Activated B cell treated with CpG ODN at 0.5 μM for 24 hours (primary cell): ENCODE measurements at regions not wholly inside any gene's neighbourhood (a gene's known extent, or its start where the extent isn't known, plus 50 kb on each side); places are given as distances from the start of the nearest gene placed in this dataset.

ENCODE experiments used
- ATAC-seq: fragments of 200-7000 bp; cut with Tn5 transposase; one replicate; pipeline ENCODE4 v1.10.0; 2021; ENCODE audit warnings: low read depth, mild to moderate bottlenecking, moderate library complexity
- CTCF ChIA-PET: fragments of 350-600 bp; sonication (Branson Sonifier 250); formaldehyde crosslinking; loops from one replicate; lab custom pipeline; 2021; ENCODE audit warnings: antibody characterized with exemption; lab: Charles Lee
- POLR2A ChIA-PET: fragments of 350-600 bp; sonication (Branson Sonifier 250); formaldehyde crosslinking; loops from one replicate; lab custom pipeline; 2021; ENCODE audit warnings: antibody characterized with exemption; lab: Charles Lee
- DNase-seq: peaks from one replicate; pipeline ENCODE4 v3.0.0; 2022
- H3K27ac Mint-ChIP-seq: one replicate; pipeline ENCODE4 v1.8.0; 2020; ENCODE audit warnings: mixed read lengths
- H3K27me3 Mint-ChIP-seq: one replicate; pipeline ENCODE4 v1.8.0; 2021; ENCODE audit warnings: mixed read lengths
- H3K36me3 Mint-ChIP-seq: one replicate; pipeline ENCODE4 v1.8.0; 2021; ENCODE audit warnings: low read depth, mixed read lengths
- H3K4me1 Mint-ChIP-seq: one replicate; pipeline ENCODE4 v1.8.0; 2021; ENCODE audit warnings: mixed read lengths
- H3K4me3 Mint-ChIP-seq: one replicate; pipeline ENCODE4 v1.8.0; 2020; ENCODE audit warnings: mild to moderate bottlenecking, mixed read lengths
- H3K9me3 Mint-ChIP-seq: one replicate; pipeline ENCODE4 v1.8.0; 2020; ENCODE audit warnings: mixed read lengths
- intact Hi-C: fragments of 100-400 bp; cut with micrococcal nuclease; formaldehyde crosslinking; loops from one replicate; pipeline ENCODE4 v1.15.1; 2024
- TF ChIP-seq, protein P1 (sequence below): fragments of 200-600 bp; IDR thresholded peaks from one replicate; pipeline ENCODE4 v1.8.0; 2022; ENCODE audit warnings: antibody characterized with exemption, mild to moderate bottlenecking

DNA sequence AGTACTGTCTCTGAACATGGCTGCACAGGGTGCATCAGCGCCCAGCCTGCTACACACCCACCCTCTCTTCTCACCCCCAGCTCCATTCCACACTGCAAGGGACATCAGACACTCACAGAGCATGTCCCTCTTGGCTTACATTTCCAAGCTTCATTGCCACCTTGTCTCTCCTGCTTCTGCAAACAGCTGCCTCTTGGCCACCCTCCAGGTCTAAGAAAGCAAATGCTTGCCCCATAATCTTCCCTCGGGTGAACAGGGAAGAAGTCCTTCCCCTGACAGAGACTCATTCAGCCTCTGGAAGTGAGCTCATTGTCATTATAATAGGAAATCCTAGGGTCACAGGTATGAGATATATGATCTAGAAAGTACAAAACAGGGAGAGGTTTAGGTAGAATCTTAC is 505.2 kb downstream of the RMST start:
- H3K27ac Mint-ChIP-seq, result no peak overlapping the region
- intact Hi-C loops, result no loop called here
- TF ChIP-seq, protein P1, sequence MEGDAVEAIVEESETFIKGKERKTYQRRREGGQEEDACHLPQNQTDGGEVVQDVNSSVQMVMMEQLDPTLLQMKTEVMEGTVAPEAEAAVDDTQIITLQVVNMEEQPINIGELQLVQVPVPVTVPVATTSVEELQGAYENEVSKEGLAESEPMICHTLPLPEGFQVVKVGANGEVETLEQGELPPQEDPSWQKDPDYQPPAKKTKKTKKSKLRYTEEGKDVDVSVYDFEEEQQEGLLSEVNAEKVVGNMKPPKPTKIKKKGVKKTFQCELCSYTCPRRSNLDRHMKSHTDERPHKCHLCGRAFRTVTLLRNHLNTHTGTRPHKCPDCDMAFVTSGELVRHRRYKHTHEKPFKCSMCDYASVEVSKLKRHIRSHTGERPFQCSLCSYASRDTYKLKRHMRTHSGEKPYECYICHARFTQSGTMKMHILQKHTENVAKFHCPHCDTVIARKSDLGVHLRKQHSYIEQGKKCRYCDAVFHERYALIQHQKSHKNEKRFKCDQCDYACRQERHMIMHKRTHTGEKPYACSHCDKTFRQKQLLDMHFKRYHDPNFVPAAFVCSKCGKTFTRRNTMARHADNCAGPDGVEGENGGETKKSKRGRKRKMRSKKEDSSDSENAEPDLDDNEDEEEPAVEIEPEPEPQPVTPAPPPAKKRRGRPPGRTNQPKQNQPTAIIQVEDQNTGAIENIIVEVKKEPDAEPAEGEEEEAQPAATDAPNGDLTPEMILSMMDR, result no peak
- H3K9me3 Mint-ChIP-seq, result no peaks in the 10 kb centered on the region
- H3K4me3 Mint-ChIP-seq, result no peak overlapping the region
- ATAC-seq, result no peak
- H3K4me1 Mint-ChIP-seq, result no peaks in the 10 kb centered on the region
- H3K27me3 Mint-ChIP-seq, result peaks cover 2% of the 10 kb centered on the region
- DNase-seq, result no peak
- H3K36me3 Mint-ChIP-seq, result no peaks in the 10 kb centered on the region
- POLR2A ChIA-PET, result no interaction called here
- CTCF ChIA-PET, result no interaction called here

DNA sequence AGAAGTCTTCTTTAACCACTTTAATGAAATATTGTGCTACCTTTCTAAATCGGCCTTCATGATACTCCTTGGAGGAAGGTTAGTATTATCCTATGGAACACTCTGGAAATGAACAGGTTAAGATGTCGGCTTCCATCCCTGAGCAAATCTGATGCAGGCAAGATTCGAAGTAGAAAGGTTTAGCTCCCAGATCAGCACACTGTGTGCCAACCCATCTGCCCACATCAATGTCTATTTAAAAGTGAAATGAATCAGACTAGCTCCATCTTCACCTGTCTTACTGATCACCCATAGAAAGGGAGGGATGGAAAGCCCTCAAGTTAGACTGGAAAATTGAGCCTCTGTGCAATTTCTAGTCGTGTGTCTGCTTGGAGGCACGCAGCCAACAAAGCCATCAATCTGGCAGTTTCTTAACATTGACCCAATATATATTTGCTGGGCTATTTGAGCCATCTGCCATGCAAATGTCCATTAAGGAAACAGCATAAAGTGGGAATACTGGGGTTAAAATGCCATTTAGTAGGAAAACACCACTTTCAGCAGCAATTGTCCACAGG is 506.1 kb downstream of the RMST start:
- intact Hi-C loops, result no loop called here
- no peaks in the 10 kb centered on the region for H3K4me1 Mint-ChIP-seq
- CTCF ChIA-PET, result interaction anchor here (3.0 kb wide), 1 partner anchor 8 kb away, joined by 16 read pairs; no protein-coding TSS in a partner anchor
- no peaks in the 10 kb centered on the region for H3K36me3 Mint-ChIP-seq
- no peak overlapping the region for H3K27ac Mint-ChIP-seq
- ATAC-seq (no peak), DNase-seq (no peak)
- POLR2A ChIA-PET, result no interaction called here
- H3K27me3 Mint-ChIP-seq, result peaks cover 2% of the 10 kb centered on the region
- no peaks in the 10 kb centered on the region for H3K9me3 Mint-ChIP-seq
- no peak overlapping the region for H3K4me3 Mint-ChIP-seq
- TF ChIP-seq, protein P1, result no peak

DNA sequence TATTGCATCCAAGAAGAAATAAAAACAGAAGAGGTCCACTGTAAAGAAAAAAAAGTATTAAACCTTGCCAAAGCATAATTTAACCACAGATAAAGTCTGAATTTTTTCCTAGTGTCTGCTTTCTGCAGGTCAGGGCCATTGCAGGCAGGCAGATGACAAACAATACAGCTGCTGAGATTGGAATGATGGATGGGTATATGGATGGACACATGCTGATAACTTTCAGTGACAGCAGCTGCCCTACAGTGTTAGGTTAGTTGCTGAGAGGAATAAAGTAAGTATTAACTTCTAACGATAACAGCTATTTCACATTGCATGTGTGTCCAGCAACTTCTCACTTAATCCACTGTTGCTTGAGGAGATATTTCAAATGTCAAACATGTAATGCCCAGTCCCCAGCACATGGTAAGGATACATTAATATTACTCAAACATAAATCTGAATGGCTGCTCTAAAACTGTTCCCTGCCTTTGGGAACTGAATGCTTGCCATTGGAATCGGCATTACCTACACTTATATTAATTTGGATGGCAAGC is 515.3 kb downstream of the RMST start:
- H3K36me3 Mint-ChIP-seq, result no peaks in the 10 kb centered on the region
- no peaks in the 10 kb centered on the region for H3K27me3 Mint-ChIP-seq
- H3K4me1 Mint-ChIP-seq, result no peaks in the 10 kb centered on the region
- H3K27ac Mint-ChIP-seq, result no peak overlapping the region
- TF ChIP-seq, protein P1, result no peak
- peaks cover 8% of the 10 kb centered on the region for H3K9me3 Mint-ChIP-seq
- DNase-seq (no peak), ATAC-seq (no peak)
- H3K4me3 Mint-ChIP-seq, result no peak overlapping the region
- POLR2A ChIA-PET, result no interaction called here
- intact Hi-C loops, result no loop called here
- CTCF ChIA-PET, result no interaction called here

GRCh38 chr12:97982684-97983083 is 520.1 kb downstream of the RMST start:
- ATAC-seq (no peak), DNase-seq (no peak)
- H3K9me3 Mint-ChIP-seq, result peaks cover 8% of the 10 kb centered on the region
- TF ChIP-seq, protein P1, result no peak
- no peak overlapping the region for H3K4me3 Mint-ChIP-seq
- no peak overlapping the region for H3K27ac Mint-ChIP-seq
- POLR2A ChIA-PET, result no interaction called here
- intact Hi-C loops, result no loop called here
- no peaks in the 10 kb centered on the region for H3K27me3 Mint-ChIP-seq
- H3K36me3 Mint-ChIP-seq, result no peaks in the 10 kb centered on the region
- CTCF ChIA-PET, result no interaction called here
- no peaks in the 10 kb centered on the region for H3K4me1 Mint-ChIP-seq

- H3K9me3 Mint-ChIP-seq, result peaks cover 8% of the 10 kb centered on the region
- TF ChIP-seq, protein P1, result no peak
- H3K4me1 Mint-ChIP-seq, result no peaks in the 10 kb centered on the region
- no peaks in the 10 kb centered on the region for H3K36me3 Mint-ChIP-seq
- ATAC-seq, result no peak
- DNase-seq, result no peak
- H3K4me3 Mint-ChIP-seq, result no peak overlapping the region
- H3K27me3 Mint-ChIP-seq, result no peaks in the 10 kb centered on the region
- ChIA-PET CTCF (no interaction called here), POLR2A (no interaction called here)
- no peak overlapping the region for H3K27ac Mint-ChIP-seq
- intact Hi-C loops, result no loop called here
Observed at GRCh38 chr12:97983796-97984195, 521.2 kb downstream of the RMST start.
